T-helper 2 cell treated with Interferon-gamma antibody and Interleukin-4, amounts not matched to agents 5 μg/mL and 100 μg/mL, for 36 hours (primary cell): ENCODE measurements at regions not wholly inside any gene's neighbourhood (a gene's known extent, or its start where the extent isn't known, plus 50 kb on each side); places are given as distances from the start of the nearest gene placed in this dataset.
A peak's percentile ranks its signal among the peaks of the same experiment; 100 is the strongest.
"Not testable (repeated sequence)": the region's sequence is repeated elsewhere in the genome, so short reads cannot be mapped to it uniquely, and the experiment has no call there.

Source experiments
- DNase-seq: peaks from one replicate; pipeline ENCODE4 v3.0.0; 2021; ENCODE audit warnings: low spot score
- H3K27ac Mint-ChIP-seq: one replicate; pipeline ENCODE4 v1.8.0; 2021; ENCODE audit warnings: mild to moderate bottlenecking, mixed read lengths
- H3K27me3 Mint-ChIP-seq: one replicate; pipeline ENCODE4 v1.8.0; 2021; ENCODE audit warnings: low read depth, mixed read lengths
- H3K36me3 Mint-ChIP-seq: one replicate; pipeline ENCODE4 v1.8.0; 2021; ENCODE audit warnings: low read depth, mixed read lengths
- H3K4me1 Mint-ChIP-seq: one replicate; pipeline ENCODE4 v1.8.0; 2021; ENCODE audit warnings: low read depth, mixed read lengths
- H3K4me3 Mint-ChIP-seq: one replicate; pipeline ENCODE4 v1.8.0; 2022; ENCODE audit warnings: mild to moderate bottlenecking, moderate library complexity, mixed read lengths
- H3K9me3 Mint-ChIP-seq: one replicate; pipeline ENCODE4 v1.8.0; 2021; ENCODE audit warnings: mixed read lengths

DNA sequence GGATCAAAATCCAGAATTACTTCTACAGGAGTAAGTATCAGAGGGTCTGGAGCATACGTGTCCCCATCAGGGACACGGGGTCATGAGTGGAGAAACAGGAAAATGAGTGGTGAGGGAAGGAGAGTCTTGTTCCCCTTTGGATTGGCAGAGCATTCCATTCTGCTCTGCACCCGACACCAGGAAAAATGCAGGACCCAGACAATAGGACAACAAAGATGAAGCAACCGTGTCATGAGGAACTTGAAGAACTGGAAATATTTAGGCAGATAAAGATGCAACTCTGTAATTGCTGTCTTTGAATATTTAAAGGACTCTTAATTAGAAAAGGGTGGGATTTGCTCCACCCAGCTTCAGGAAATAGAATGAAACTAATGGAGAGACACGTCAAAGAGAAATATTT, 89.0 kb upstream of the BLID start:
- DNase-seq: no peak
- Mint-ChIP-seq H3K4me3 (no peak overlapping the region), H3K9me3 (no peaks in the 10 kb centered on the region), H3K36me3 (no peaks in the 10 kb centered on the region), H3K4me1 (peaks cover 1% of the 10 kb centered on the region), H3K27ac (no peak overlapping the region), H3K27me3 (peaks cover 12% of the 10 kb centered on the region)

DNA sequence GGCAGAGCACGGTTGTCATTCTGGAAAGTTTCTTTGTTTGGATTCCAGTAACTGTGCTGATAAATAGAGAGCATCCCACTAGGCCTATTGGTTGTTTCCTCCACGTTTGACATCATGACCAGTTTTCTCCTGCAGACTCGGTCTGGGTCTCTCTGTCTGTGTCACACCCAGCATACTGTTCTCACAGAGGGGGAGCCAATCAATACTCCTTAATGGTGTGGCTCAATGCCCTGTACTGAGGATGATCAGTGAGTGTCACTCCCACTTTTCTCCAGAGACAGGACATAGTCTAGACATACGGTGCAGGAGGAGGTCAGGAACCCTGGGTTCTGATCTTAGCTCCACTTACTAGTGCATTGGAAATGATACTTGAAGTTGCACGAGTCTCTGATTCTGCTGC, 88.2 kb upstream of the BLID start:
- no peak overlapping the region for H3K27ac Mint-ChIP-seq
- H3K9me3 Mint-ChIP-seq: no peaks in the 10 kb centered on the region
- H3K27me3 Mint-ChIP-seq: peaks cover 12% of the 10 kb centered on the region
- no peak for DNase-seq
- H3K4me1 Mint-ChIP-seq: peaks cover 1% of the 10 kb centered on the region
- H3K36me3 Mint-ChIP-seq: no peaks in the 10 kb centered on the region
- no peak overlapping the region for H3K4me3 Mint-ChIP-seq

DNA sequence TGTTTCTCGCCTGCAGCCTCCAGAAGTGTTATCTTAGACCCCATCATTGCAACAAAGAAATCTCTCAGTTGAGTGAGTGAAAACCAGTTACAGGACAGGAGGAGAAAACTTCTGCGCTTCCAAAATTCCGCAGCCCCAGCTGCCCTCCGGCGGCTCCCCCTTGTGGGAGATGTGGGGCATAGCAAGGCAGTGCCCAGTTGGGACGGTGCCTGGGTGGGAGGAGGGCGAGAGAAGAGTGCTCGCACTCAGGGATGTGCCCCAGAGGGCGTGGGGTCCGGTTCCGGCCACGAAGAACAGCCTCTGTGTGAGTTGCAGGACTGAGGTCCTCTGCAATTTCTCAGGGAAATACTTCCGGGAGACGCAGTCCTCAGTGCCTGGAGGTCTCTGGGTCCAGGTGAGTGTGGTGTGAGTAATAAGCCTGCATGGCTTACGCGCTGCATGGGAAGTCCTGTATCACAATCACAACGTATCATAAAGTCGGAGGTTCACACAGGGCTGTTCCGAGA, 87.0 kb upstream of the BLID start:
- Mint-ChIP-seq H3K27me3 (peaks cover 12% of the 10 kb centered on the region), H3K36me3 (no peaks in the 10 kb centered on the region), H3K9me3 (no peaks in the 10 kb centered on the region), H3K27ac (no peak overlapping the region), H3K4me1 (peaks cover 1% of the 10 kb centered on the region), H3K4me3 (no peak overlapping the region)
- peak; percentile 10 for DNase-seq

DNA sequence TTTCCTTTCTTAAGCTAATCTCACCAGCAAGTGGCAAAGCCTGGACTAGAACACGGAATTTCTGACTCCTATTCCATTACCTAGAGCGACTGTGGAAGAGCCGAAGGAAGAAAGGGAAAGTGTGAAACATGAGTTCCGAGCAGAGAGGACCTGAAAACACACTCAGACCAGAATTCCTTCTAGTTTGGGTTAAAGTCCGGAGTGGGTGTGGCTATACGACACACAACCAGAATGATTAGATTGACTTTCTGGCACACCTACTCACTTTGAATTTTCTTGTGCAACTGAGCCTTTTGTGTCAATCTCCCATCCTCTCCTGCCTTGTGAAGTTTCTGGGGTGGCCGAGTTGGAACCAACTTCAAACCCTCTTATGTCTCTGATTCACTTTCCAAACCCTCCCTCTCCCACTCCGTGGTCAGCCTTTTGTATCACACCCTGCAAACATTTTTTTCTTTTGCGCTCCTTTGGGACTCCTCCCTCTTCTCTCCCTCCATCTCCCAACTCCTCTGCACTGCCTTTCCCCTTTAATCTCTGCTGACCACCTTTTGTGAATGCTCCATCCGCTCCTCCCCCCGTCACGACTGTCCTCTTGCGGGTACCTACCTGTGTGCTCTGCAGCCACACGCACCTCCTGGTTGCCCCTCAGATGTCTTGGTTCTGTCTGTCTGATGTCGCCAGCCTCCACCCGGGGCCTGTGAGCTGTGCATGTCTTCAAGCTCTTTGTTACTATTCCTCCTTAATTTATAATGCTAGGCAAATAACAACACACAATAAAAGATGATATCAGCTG, 86.3 kb upstream of the BLID start:
- Mint-ChIP-seq H3K27ac (no peak overlapping the region), H3K4me1 (peaks cover 1% of the 10 kb centered on the region), H3K36me3 (no peaks in the 10 kb centered on the region), H3K9me3 (no peaks in the 10 kb centered on the region), H3K4me3 (no peak overlapping the region), H3K27me3 (peaks cover 14% of the 10 kb centered on the region)
- DNase-seq: no peak

DNA sequence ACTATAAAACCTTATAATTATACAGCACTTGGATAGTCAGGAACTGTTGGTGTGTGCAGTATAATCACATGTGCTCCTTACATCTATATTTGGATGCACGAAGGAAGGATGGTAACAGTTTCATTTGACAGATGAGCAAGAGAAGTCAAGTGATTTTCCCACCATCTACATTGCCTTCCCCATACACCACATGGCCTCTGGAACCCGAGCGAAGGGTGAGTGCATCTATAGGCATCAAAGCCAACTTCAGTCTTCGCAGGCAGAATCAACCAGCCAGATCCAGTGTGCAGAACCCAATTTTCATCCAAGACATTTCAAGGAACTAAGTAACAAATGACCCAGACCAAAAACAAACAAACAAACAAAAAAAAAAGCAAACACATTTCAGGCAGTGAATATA, 85.1 kb upstream of the BLID start:
- H3K4me1 Mint-ChIP-seq: peaks cover 1% of the 10 kb centered on the region
- H3K27me3 Mint-ChIP-seq: peaks cover 12% of the 10 kb centered on the region
- no peak overlapping the region for H3K4me3 Mint-ChIP-seq
- H3K27ac Mint-ChIP-seq: no peak overlapping the region
- H3K9me3 Mint-ChIP-seq: no peaks in the 10 kb centered on the region
- H3K36me3 Mint-ChIP-seq: no peaks in the 10 kb centered on the region
- no peak for DNase-seq

DNA sequence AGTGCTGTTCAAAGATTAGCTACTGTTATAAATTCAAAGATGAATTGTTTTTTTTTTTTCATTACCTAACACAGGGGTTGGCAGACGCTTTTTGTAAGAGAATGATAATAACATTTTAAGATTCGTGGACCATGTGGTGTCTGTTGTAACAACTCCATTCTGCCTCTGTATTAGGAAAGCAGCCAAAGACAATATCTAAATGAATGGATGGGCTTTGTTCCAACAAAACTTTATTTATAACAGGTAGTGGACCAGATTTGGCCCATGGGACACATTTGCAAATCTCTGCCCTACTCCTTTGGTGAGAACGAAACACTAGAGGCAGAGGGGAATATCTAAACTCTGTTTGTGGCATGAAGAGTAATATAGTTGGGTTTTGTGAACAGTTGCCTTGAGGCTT, 83.6 kb upstream of the BLID start:
- Mint-ChIP-seq H3K27me3 (peaks cover 7% of the 10 kb centered on the region), H3K36me3 (no peaks in the 10 kb centered on the region), H3K4me3 (no peak overlapping the region), H3K4me1 (peaks cover 1% of the 10 kb centered on the region), H3K9me3 (no peaks in the 10 kb centered on the region), H3K27ac (no peak overlapping the region)
- no peak for DNase-seq

DNA sequence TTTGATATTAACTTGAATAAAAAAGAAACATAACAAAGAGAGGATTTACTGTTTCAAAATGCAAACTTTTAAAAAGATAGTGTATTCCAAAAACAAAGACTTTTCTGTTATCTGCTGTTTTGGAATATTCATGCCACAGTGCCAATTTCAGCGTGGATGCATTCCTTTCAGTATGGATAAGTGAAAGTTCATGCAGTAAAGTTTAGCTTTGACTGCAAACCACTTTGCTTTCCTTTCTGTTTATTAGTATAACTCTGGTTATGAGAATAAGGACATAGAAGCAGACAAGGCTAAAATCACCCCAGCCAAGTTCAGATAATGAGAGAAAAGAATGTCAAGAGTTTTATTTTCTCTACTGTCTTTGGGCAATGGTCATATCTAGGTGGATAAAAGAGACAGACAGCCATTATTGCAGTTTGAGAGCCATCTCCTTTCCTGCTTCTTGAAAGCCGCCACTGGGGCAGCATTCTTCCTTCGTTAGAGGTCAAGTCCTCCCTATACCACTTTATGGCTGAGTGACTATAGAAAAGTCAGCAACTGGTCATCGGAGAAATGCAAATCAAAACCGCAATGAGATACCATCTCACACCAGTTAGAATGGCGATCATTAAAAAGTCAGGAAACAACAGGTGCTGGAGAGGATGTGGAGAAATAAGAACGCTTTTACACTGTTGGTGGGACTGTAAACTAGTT, 82.4 kb upstream of the BLID start:
- Mint-ChIP-seq H3K9me3 (no peaks in the 10 kb centered on the region), H3K4me1 (peaks cover 1% of the 10 kb centered on the region), H3K27ac (no peak overlapping the region), H3K36me3 (no peaks in the 10 kb centered on the region), H3K27me3 (peaks cover 7% of the 10 kb centered on the region), H3K4me3 (no peak overlapping the region)
- no peak for DNase-seq

DNA sequence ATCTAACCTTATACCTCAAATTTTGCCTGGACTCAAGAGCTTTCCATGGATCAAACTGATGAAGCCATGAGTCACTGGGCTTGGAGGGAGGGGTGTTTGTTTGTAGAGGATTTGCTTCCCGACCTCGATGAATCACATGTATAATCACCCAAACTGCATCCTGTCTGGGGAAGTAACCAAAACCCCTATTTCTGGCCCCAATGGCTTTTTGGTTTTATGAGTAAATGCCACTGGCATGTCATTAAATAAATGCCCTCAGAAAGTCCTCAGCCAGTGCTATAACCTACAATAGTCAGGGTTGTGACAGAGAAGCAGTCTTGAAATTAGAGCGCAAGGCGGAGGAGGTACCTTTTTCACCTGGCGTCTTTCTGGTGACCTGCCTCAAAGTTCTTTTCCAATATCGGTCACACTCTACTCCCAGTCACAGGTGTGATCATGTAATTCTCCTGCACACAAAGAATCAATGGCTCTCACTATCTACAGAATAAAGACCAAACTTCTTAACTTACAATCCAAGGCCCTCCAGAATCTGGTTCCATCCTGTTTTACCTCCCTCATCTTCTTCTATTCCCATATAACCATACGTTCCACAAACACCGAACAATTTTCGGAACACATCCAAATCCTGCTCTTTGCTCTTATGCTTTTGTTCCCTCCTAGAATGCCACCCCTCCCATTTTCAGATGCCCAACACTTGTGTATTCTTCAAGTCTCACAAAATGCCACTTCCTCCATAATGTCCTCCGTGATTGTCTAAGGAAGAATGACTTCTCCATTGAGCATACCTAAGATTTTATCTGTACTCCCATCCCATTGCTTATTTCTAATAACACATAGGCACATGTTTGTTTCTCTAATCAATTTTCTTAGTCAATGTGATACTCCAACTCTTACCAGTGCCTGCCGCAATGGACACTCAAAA, 81.3 kb upstream of the BLID start:
- H3K27me3 Mint-ChIP-seq: peaks cover 2% of the 10 kb centered on the region
- no peaks in the 10 kb centered on the region for H3K9me3 Mint-ChIP-seq
- no peak for DNase-seq
- no peaks in the 10 kb centered on the region for H3K4me1 Mint-ChIP-seq
- no peak overlapping the region for H3K4me3 Mint-ChIP-seq
- no peak overlapping the region for H3K27ac Mint-ChIP-seq
- no peaks in the 10 kb centered on the region for H3K36me3 Mint-ChIP-seq

GRCh38 chr11:122195790-122196189, 79.8 kb upstream of the BLID start:
- Mint-ChIP-seq H3K27me3 (peaks cover 2% of the 10 kb centered on the region), H3K36me3 (no peaks in the 10 kb centered on the region), H3K27ac (no peak overlapping the region), H3K4me3 (no peak overlapping the region), H3K9me3 (no peaks in the 10 kb centered on the region), H3K4me1 (no peaks in the 10 kb centered on the region)
- DNase-seq: no peak

GRCh38 chr11:122193881-122194480, 78.0 kb upstream of the BLID start:
- not testable (repeated sequence) for H3K36me3 Mint-ChIP-seq, H3K9me3 Mint-ChIP-seq, H3K27ac Mint-ChIP-seq, H3K4me1 Mint-ChIP-seq, H3K4me3 Mint-ChIP-seq, DNase-seq, H3K27me3 Mint-ChIP-seq

DNA sequence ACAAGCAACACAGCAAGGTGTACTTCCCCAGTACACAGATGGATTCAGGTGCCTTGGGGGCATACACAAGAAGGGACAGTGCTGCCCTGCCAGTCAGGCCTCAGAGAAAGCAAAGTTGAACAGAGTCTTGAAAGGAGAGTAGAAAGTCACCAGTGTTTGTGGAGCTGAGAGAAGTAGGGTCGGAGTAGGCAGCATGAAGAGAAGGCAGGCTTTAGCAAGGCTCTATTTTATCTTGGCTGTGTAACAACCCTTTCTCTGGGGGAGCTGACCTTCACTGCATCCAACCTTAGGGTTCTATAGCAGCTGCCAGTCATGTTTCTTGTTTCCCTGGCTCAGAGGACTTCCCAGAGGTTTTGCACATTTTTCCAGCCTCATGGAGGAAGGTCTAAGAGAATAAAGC, 77.4 kb upstream of the BLID start:
- Mint-ChIP-seq H3K4me1 (no peaks in the 10 kb centered on the region), H3K9me3 (no peaks in the 10 kb centered on the region), H3K27ac (no peak overlapping the region), H3K4me3 (no peak overlapping the region), H3K27me3 (peaks cover 2% of the 10 kb centered on the region), H3K36me3 (no peaks in the 10 kb centered on the region)
- DNase-seq: no peak

GRCh38 chr11:122192634-122193255, 76.7 kb upstream of the BLID start:
- no peaks in the 10 kb centered on the region for H3K4me1 Mint-ChIP-seq
- H3K4me3 Mint-ChIP-seq: no peak overlapping the region
- H3K9me3 Mint-ChIP-seq: no peaks in the 10 kb centered on the region
- no peak overlapping the region for H3K27ac Mint-ChIP-seq
- H3K36me3 Mint-ChIP-seq: no peaks in the 10 kb centered on the region
- no peak for DNase-seq
- H3K27me3 Mint-ChIP-seq: peaks cover 2% of the 10 kb centered on the region

DNA sequence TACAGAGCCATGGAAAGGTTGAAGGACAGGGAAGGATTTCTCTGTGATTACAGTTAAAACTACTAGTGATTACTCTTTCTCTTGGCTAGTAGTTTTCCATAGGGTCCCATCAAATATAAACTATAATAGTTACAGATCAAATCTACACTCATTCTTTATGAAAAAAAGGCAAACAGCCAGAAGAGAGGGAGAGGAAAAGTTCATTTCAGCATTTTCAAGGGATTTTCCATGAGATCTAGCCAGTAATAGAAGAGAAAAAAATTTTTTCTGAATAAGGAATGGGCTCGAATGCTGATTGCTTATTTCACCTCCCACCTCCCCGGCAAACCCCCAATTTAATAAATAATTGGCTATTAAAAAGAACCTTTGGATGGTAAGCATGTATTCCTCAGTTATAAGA, 74.8 kb upstream of the BLID start:
- no peaks in the 10 kb centered on the region for H3K4me1 Mint-ChIP-seq
- DNase-seq: no peak
- no peaks in the 10 kb centered on the region for H3K9me3 Mint-ChIP-seq
- no peaks in the 10 kb centered on the region for H3K27me3 Mint-ChIP-seq
- H3K36me3 Mint-ChIP-seq: no peaks in the 10 kb centered on the region
- H3K27ac Mint-ChIP-seq: no peak overlapping the region
- no peak overlapping the region for H3K4me3 Mint-ChIP-seq
